Activated CD8-positive, alpha-beta T cell treated with anti-CD3 and anti-CD28 coated beads, Interleukin-2, amount 10 ng/mL, durations not matched to agents 7 days and 5 days (primary cell): ENCODE measurements at regions not wholly inside any gene's neighbourhood (a gene's known extent, or its start where the extent isn't known, plus 50 kb on each side); places are given as distances from the start of the nearest gene placed in this dataset.
"Not testable (repeated sequence)": the region's sequence is repeated elsewhere in the genome, so short reads cannot be mapped to it uniquely, and the experiment has no call there.

ENCODE experiments used
- ATAC-seq: fragments of 150-1000 bp; cut with Tn5 transposase; one replicate; pipeline ENCODE4 v1.10.0; 2021; ENCODE audit warnings: moderate library complexity
- CTCF ChIA-PET: fragments of 350-600 bp; sonication (Branson Sonifier 250); formaldehyde crosslinking; loops from one replicate; lab custom pipeline; 2021; ENCODE audit warnings: antibody characterized with exemption; lab: Charles Lee
- POLR2A ChIA-PET: fragments of 350-600 bp; sonication (Branson Sonifier 250); formaldehyde crosslinking; loops from one replicate; lab custom pipeline; 2021; ENCODE audit warnings: antibody characterized with exemption; lab: Charles Lee
- DNase-seq: peaks from one replicate; pipeline ENCODE4 v3.0.0-alpha.2; 2020
- H3K27ac Mint-ChIP-seq: one replicate; pipeline ENCODE4 v1.8.0; 2021; ENCODE audit warnings: mild to moderate bottlenecking, mixed read lengths
- H3K27me3 Mint-ChIP-seq: one replicate; pipeline ENCODE4 v1.8.0; 2021; ENCODE audit warnings: low read depth, mixed read lengths
- H3K36me3 Mint-ChIP-seq: one replicate; pipeline ENCODE4 v1.8.0; 2021; ENCODE audit warnings: low read depth, mixed read lengths
- H3K4me1 Mint-ChIP-seq: one replicate; pipeline ENCODE4 v1.8.0; 2021; ENCODE audit warnings: low read depth, mixed read lengths
- H3K4me3 Mint-ChIP-seq: one replicate; pipeline ENCODE4 v1.8.0; 2021; ENCODE audit warnings: mild to moderate bottlenecking, mixed read lengths
- H3K9me3 Mint-ChIP-seq: one replicate; pipeline ENCODE4 v1.8.0; 2022; ENCODE audit warnings: mixed read lengths; ENCODE audit not compliant: insufficient read depth

GRCh38 chrX:124726292-124726691 is 379.9 kb downstream of the SH2D1A start:
- Mint-ChIP-seq H3K4me1 (peaks cover 6% of the 10 kb centered on the region), H3K36me3 (no peaks in the 10 kb centered on the region), H3K9me3 (no peaks in the 10 kb centered on the region), H3K27ac (no peak overlapping the region), H3K4me3 (no peak overlapping the region), H3K27me3 (no peaks in the 10 kb centered on the region)
- ChIA-PET POLR2A (no interaction called here), CTCF (no interaction called here)
- no peak for ATAC-seq
- DNase-seq = no peak

GRCh38 chrX:124726881-124727280 is 380.5 kb downstream of the SH2D1A start:
- ATAC-seq (no peak), DNase-seq (no peak)
- Mint-ChIP-seq H3K27me3 (no peaks in the 10 kb centered on the region), H3K9me3 (no peaks in the 10 kb centered on the region), H3K27ac (no peak overlapping the region), H3K4me3 (no peak overlapping the region), H3K4me1 (peaks cover 6% of the 10 kb centered on the region), H3K36me3 (no peaks in the 10 kb centered on the region)
- ChIA-PET CTCF (no interaction called here), POLR2A (no interaction called here)

- Mint-ChIP-seq H3K9me3 (no peaks in the 10 kb centered on the region), H3K27ac (peak overlapping the region; percentile 59), H3K4me3 (peak overlapping the region; percentile 51), H3K36me3 (no peaks in the 10 kb centered on the region), H3K4me1 (peaks cover 14% of the 10 kb centered on the region), H3K27me3 (no peaks in the 10 kb centered on the region)
- ATAC-seq (peak; percentile 74), DNase-seq (peak; percentile 41)
- ChIA-PET CTCF (interaction anchor here (1.3 kb wide), 1 partner anchor 330 kb away, joined by 4 read pairs; no protein-coding TSS in a partner anchor), POLR2A (interaction anchor here (0.6 kb wide), 1 partner anchor 88 kb away, joined by 3 read pairs; no protein-coding TSS in a partner anchor)
Observed at GRCh38 chrX:124736553-124737270, 390.3 kb downstream of the SH2D1A start.

GRCh38 chrX:124737771-124738170 is 391.4 kb downstream of the SH2D1A start:
- no peaks in the 10 kb centered on the region for H3K27me3 Mint-ChIP-seq
- H3K4me3 Mint-ChIP-seq = no peak overlapping the region
- H3K36me3 Mint-ChIP-seq = no peaks in the 10 kb centered on the region
- H3K4me1 Mint-ChIP-seq = peaks cover 14% of the 10 kb centered on the region
- CTCF ChIA-PET = no interaction called here
- POLR2A ChIA-PET = no interaction called here
- no peak overlapping the region for H3K27ac Mint-ChIP-seq
- ATAC-seq (no peak), DNase-seq (no peak)
- no peaks in the 10 kb centered on the region for H3K9me3 Mint-ChIP-seq

- no peaks in the 10 kb centered on the region for H3K4me1 Mint-ChIP-seq
- no peak overlapping the region for H3K4me3 Mint-ChIP-seq
- no peak overlapping the region for H3K27ac Mint-ChIP-seq
- POLR2A ChIA-PET = no interaction called here
- no peaks in the 10 kb centered on the region for H3K36me3 Mint-ChIP-seq
- no peaks in the 10 kb centered on the region for H3K27me3 Mint-ChIP-seq
- no peaks in the 10 kb centered on the region for H3K9me3 Mint-ChIP-seq
- no peak for ATAC-seq
- CTCF ChIA-PET = no interaction called here
- DNase-seq = no peak
Observed at GRCh38 chrX:124747295-124747694, 400.9 kb downstream of the SH2D1A start.

- ATAC-seq (no peak), DNase-seq (no peak)
- Mint-ChIP-seq H3K4me3 (no peak overlapping the region), H3K36me3 (no peaks in the 10 kb centered on the region), H3K27ac (no peak overlapping the region), H3K4me1 (no peaks in the 10 kb centered on the region), H3K9me3 (no peaks in the 10 kb centered on the region), H3K27me3 (no peaks in the 10 kb centered on the region)
- ChIA-PET POLR2A (no interaction called here), CTCF (no interaction called here)
Observed at GRCh38 chrX:124764354-124764753, 418.0 kb downstream of the SH2D1A start.

- Mint-ChIP-seq H3K27ac (no peak overlapping the region), H3K36me3 (no peaks in the 10 kb centered on the region), H3K27me3 (no peaks in the 10 kb centered on the region), H3K4me3 (no peak overlapping the region), H3K4me1 (no peaks in the 10 kb centered on the region), H3K9me3 (no peaks in the 10 kb centered on the region)
- ChIA-PET POLR2A (no interaction called here), CTCF (no interaction called here)
- no peak for DNase-seq
- no peak for ATAC-seq
Observed at GRCh38 chrX:124769166-124769565, 422.8 kb downstream of the SH2D1A start.

GRCh38 chrX:124771292-124771691 is 424.9 kb downstream of the SH2D1A start:
- POLR2A ChIA-PET = no interaction called here
- H3K9me3 Mint-ChIP-seq = no peaks in the 10 kb centered on the region

GRCh38 chrX:124788253-124788652 is 441.9 kb downstream of the SH2D1A start:
- H3K27me3 Mint-ChIP-seq, DNase-seq, ATAC-seq, H3K36me3 Mint-ChIP-seq, H3K27ac Mint-ChIP-seq, CTCF ChIA-PET, H3K4me1 Mint-ChIP-seq, POLR2A ChIA-PET, H3K4me3 Mint-ChIP-seq, H3K9me3 Mint-ChIP-seq: not testable (repeated sequence)

More at GRCh38 chrX:124771292-124771691, 424.9 kb downstream of the SH2D1A start:
- H3K36me3 Mint-ChIP-seq = no peaks in the 10 kb centered on the region
- H3K4me3 Mint-ChIP-seq = no peak overlapping the region
- H3K27ac Mint-ChIP-seq = no peak overlapping the region
- DNase-seq (no peak), ATAC-seq (no peak)
- no peaks in the 10 kb centered on the region for H3K4me1 Mint-ChIP-seq
- CTCF ChIA-PET = no interaction called here
- H3K27me3 Mint-ChIP-seq = no peaks in the 10 kb centered on the region

GRCh38 chrX:124789874-124790273 is 443.5 kb downstream of the SH2D1A start:
- H3K9me3 Mint-ChIP-seq, CTCF ChIA-PET, ATAC-seq, H3K27me3 Mint-ChIP-seq, DNase-seq, POLR2A ChIA-PET, H3K36me3 Mint-ChIP-seq, H3K27ac Mint-ChIP-seq, H3K4me3 Mint-ChIP-seq, H3K4me1 Mint-ChIP-seq: not testable (repeated sequence)

GRCh38 chrX:124791492-124792095 is 445.2 kb downstream of the SH2D1A start:
- Mint-ChIP-seq H3K27ac (no peak overlapping the region), H3K27me3 (no peaks in the 10 kb centered on the region), H3K4me3 (no peak overlapping the region), H3K36me3 (no peaks in the 10 kb centered on the region), H3K4me1 (no peaks in the 10 kb centered on the region), H3K9me3 (no peaks in the 10 kb centered on the region)
- ATAC-seq (no peak), DNase-seq (no peak)
- POLR2A ChIA-PET = no interaction called here
- CTCF ChIA-PET = no interaction called here

GRCh38 chrX:124796989-124797388 is 450.6 kb downstream of the SH2D1A start:
- POLR2A ChIA-PET = no interaction called here

More at GRCh38 chrX:124796989-124797388, 450.6 kb downstream of the SH2D1A start:
- CTCF ChIA-PET = interaction anchor here (1.1 kb wide), 1 partner anchor 40 kb away, joined by 3 read pairs; no protein-coding TSS in a partner anchor
- DNase-seq = no peak
- Mint-ChIP-seq H3K4me3 (no peak overlapping the region), H3K9me3 (no peaks in the 10 kb centered on the region), H3K36me3 (no peaks in the 10 kb centered on the region), H3K27me3 (no peaks in the 10 kb centered on the region), H3K4me1 (no peaks in the 10 kb centered on the region), H3K27ac (no peak overlapping the region)
- ATAC-seq = no peak
